ENCODE measurements at regions not wholly inside any gene's neighbourhood (a gene's known extent, or its start where the extent isn't known, plus 50 kb on each side); places are given as distances from the start of the nearest gene placed in this dataset.

DNA sequence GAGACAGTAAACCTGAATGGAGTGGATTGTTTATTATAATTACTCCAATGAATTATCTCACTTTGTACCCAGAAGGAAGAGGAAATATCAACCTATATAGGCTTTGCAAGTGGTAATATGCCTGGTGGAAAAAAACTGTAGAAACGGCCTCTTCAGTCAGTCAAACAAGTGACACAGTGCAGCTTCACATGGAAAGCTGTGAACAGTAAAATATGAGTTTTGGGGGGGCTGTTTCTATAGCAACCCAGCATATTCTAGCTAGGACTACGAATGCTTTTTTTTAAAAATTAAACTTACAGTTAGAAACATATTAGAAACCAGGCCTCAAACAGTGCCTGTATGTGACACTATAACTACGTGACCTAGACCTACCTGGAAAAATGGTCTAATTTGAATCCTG, 150.1 kb downstream of the PPP1R2C start:
- no peak for TF ChIP-seq TEAD4 (IDR thresholded peaks at IDR 0.05)
- TF ChIP-seq, protein P1, sequence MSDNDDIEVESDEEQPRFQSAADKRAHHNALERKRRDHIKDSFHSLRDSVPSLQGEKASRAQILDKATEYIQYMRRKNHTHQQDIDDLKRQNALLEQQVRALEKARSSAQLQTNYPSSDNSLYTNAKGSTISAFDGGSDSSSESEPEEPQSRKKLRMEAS (IDR thresholded peaks at IDR 0.05) = no peak

Measured in Ishikawa (cell line).